Trophoblast cell (in vitro differentiated cells and primary cell): ENCODE measurements at regions not wholly inside any gene's neighbourhood (a gene's known extent, or its start where the extent isn't known, plus 50 kb on each side); places are given as distances from the start of the nearest gene placed in this dataset.

Experiments
- DNase-seq, 2 donors: peaks; one replicate each; pipeline ENCODE4 v3.0.0-alpha.2; 2016
- H2AFZ ChIP-seq: 2 replicates; pipeline ENCODE4 v1.6.1; 2013; ENCODE audit warnings: low read length, moderate library complexity, mild to moderate bottlenecking; ENCODE audit not compliant: insufficient read depth, poor library complexity
- H2AK5ac ChIP-seq: 2 replicates; pipeline ENCODE4 v1.6.1; 2013; ENCODE audit warnings: mild to moderate bottlenecking, low read length
- H2BK120ac ChIP-seq: 2 replicates; pipeline ENCODE4 v1.6.1; 2013; ENCODE audit warnings: low read length, mild to moderate bottlenecking, moderate library complexity; ENCODE audit not compliant: insufficient read depth, poor library complexity
- H2BK12ac ChIP-seq: 2 replicates; pipeline ENCODE4 v1.6.1; 2013; ENCODE audit warnings: mild to moderate bottlenecking, low read length, moderate library complexity
- H2BK5ac ChIP-seq: 2 replicates; pipeline ENCODE4 v1.6.1; 2013; ENCODE audit warnings: low read length, low read depth, moderate library complexity, mild to moderate bottlenecking; ENCODE audit not compliant: poor library complexity
- H3K14ac ChIP-seq: 2 replicates; pipeline ENCODE4 v1.6.1; 2013; ENCODE audit warnings: mild to moderate bottlenecking, low read length
- H3K18ac ChIP-seq: 2 replicates; pipeline ENCODE4 v1.6.1; 2013; ENCODE audit warnings: mild to moderate bottlenecking, low read length
- H3K23ac ChIP-seq: 2 replicates; pipeline ENCODE4 v1.6.1; 2013; ENCODE audit warnings: low read length
- H3K27ac ChIP-seq: 2 replicates; pipeline ENCODE4 v1.5.1; 2013; ENCODE audit warnings: low read depth, mild to moderate bottlenecking, inconsistent platforms, low read length, moderate library complexity
- H3K27me3 ChIP-seq: 2 replicates; pipeline ENCODE4 v1.6.1; 2013; ENCODE audit warnings: inconsistent platforms, mild to moderate bottlenecking, low read length, moderate library complexity; ENCODE audit not compliant: insufficient read depth
- H3K36me3 ChIP-seq, 2 experiments: 1 replicate in 1 of 2; 2 replicates in 1 of 2; pipeline ENCODE4 v1.6.1; 2013; ENCODE audit warnings: low read length in 2 of 2, mild to moderate bottlenecking in 2 of 2, moderate library complexity in 1 of 2; ENCODE audit not compliant: insufficient read depth in 2 of 2, control insufficient read depth in 1 of 2
- H3K4ac ChIP-seq: 2 replicates; pipeline ENCODE4 v1.6.1; 2013; ENCODE audit warnings: low read depth, mild to moderate bottlenecking, low read length, moderate library complexity
- H3K4me1 ChIP-seq, 2 experiments: 1 replicate in 1 of 2; 2 replicates in 1 of 2; pipeline ENCODE4 v1.6.1; 2013; ENCODE audit warnings: low read length in 2 of 2, mild to moderate bottlenecking in 2 of 2, moderate library complexity in 1 of 2; ENCODE audit not compliant: insufficient read depth in 2 of 2, control insufficient read depth in 1 of 2
- H3K4me2 ChIP-seq: 2 replicates; pipeline ENCODE4 v1.6.1; 2013; ENCODE audit warnings: inconsistent platforms, mild to moderate bottlenecking, low read length, moderate library complexity
- H3K4me3 ChIP-seq: 2 replicates; pipeline ENCODE4 v1.5.1; 2013; ENCODE audit warnings: mild to moderate bottlenecking, low read depth, low read length, inconsistent platforms
- H3K79me1 ChIP-seq: one replicate; pipeline ENCODE4 v1.6.1; 2013; ENCODE audit warnings: low read length
- H3K79me2 ChIP-seq: 2 replicates; pipeline ENCODE4 v1.6.1; 2013; ENCODE audit warnings: low read length, mild to moderate bottlenecking; ENCODE audit not compliant: control insufficient read depth, insufficient read depth, poor library complexity
- H3K9ac ChIP-seq: 2 replicates; pipeline ENCODE4 v1.6.1; 2013; ENCODE audit warnings: mild to moderate bottlenecking, low read length
- H3K9me3 ChIP-seq: 2 replicates; pipeline ENCODE4 v1.6.1; 2013; ENCODE audit warnings: low read depth, mild to moderate bottlenecking, control low read depth, inconsistent platforms, low read length; ENCODE audit not compliant: insufficient read depth
- H4K12ac ChIP-seq: 2 replicates; pipeline ENCODE4 v1.6.1; 2013; ENCODE audit warnings: low read depth, mild to moderate bottlenecking, low read length, moderate library complexity
- H4K8ac ChIP-seq: 2 replicates; pipeline ENCODE4 v1.6.1; 2013; ENCODE audit warnings: low read depth, mild to moderate bottlenecking, low read length, moderate library complexity
- H4K91ac ChIP-seq: one replicate; pipeline ENCODE4 v1.6.1; 2013; ENCODE audit warnings: low read depth, mild to moderate bottlenecking, low read length, moderate library complexity
- WGBS: extraction: QIAGEN DNeasy Blood & Tissue Kit; methylation state at CpG from one replicate; pipeline ENCODE4 v1.1.7; 2013; ENCODE audit warnings: missing lambda C conversion rate; ENCODE audit not compliant: insufficient read length, insufficient coverage; ENCODE audit errors: extremely low coverage; 5-methylcytosine and 5-hydroxymethylcytosine counted together

- H3K4ac ChIP-seq, result no peak overlapping the region
These were observed 113.4 kb downstream of the MATN1 start for GRCh38 chr1:30609999-30610345.

GRCh38 chr1:30609336-30609998 is 113.9 kb downstream of the MATN1 start:
- H3K4ac ChIP-seq, result no peak overlapping the region
- H4K91ac ChIP-seq, result no peak overlapping the region
- no peak overlapping the region for H2AK5ac ChIP-seq
- no peak overlapping the region for H4K12ac ChIP-seq
- no peaks in the 10 kb centered on the region for H3K27me3 ChIP-seq
- no peak overlapping the region for H2BK12ac ChIP-seq
- H3K4me3 ChIP-seq, result peak overlapping the region; percentile 9
- no peak overlapping the region for H3K14ac ChIP-seq
- no peak for DNase-seq
- H2BK5ac ChIP-seq, result no peak overlapping the region
- H4K8ac ChIP-seq, result no peak overlapping the region
- H3K4me1 ChIP-seq, result no peaks in the 10 kb centered on the region
- no peaks in the 10 kb centered on the region for H3K79me1 ChIP-seq
- whole genome bisulfite sequencing, result no CpG with 5 or more reads among the region's 9 CpGs
- H3K36me3 ChIP-seq, result no peaks in the 10 kb centered on the region
- no peak overlapping the region for H3K4me2 ChIP-seq
- H3K23ac ChIP-seq, result no peak overlapping the region
- H2BK120ac ChIP-seq, result no peak overlapping the region
- peaks cover 4% of the 10 kb centered on the region for H3K9me3 ChIP-seq
- H2AFZ ChIP-seq, result no peak overlapping the region
- no peak overlapping the region for H3K27ac ChIP-seq
- no peak overlapping the region for H3K9ac ChIP-seq
- no peaks in the 10 kb centered on the region for H3K79me2 ChIP-seq
- no peak overlapping the region for H3K18ac ChIP-seq

More at GRCh38 chr1:30609999-30610345, 113.4 kb downstream of the MATN1 start:
- Histone ChIP-seq H2AFZ (no peak overlapping the region), H4K12ac (no peak overlapping the region), H3K36me3 (no peaks in the 10 kb centered on the region), H3K79me1 (no peaks in the 10 kb centered on the region), H2AK5ac (no peak overlapping the region), H3K9me3 (peaks cover 4% of the 10 kb centered on the region), H3K9ac (no peak overlapping the region), H3K4me1 (no peaks in the 10 kb centered on the region), H2BK5ac (no peak overlapping the region), H3K79me2 (no peaks in the 10 kb centered on the region), H3K27me3 (no peaks in the 10 kb centered on the region), H4K8ac (no peak overlapping the region), H4K91ac (no peak overlapping the region), H3K23ac (no peak overlapping the region), H3K14ac (no peak overlapping the region), H3K18ac (no peak overlapping the region), H2BK12ac (no peak overlapping the region), H3K4me3 (no peak overlapping the region), H2BK120ac (no peak overlapping the region), H3K4me2 (no peak overlapping the region), H3K27ac (no peak overlapping the region)
- WGBS, result no CpG with 5 or more reads among the region's 1 CpG
- no peak for DNase-seq

GRCh38 chr1:30607723-30608122 is 115.7 kb downstream of the MATN1 start:
- H3K9ac ChIP-seq, result no peak overlapping the region
- H3K23ac ChIP-seq, result no peak overlapping the region
- no peak overlapping the region for H3K4ac ChIP-seq
- no peaks in the 10 kb centered on the region for H3K27me3 ChIP-seq
- no CpG with 5 or more reads among the region's 5 CpGs for WGBS
- no peaks in the 10 kb centered on the region for H3K4me1 ChIP-seq
- H3K79me2 ChIP-seq, result no peaks in the 10 kb centered on the region
- no peak overlapping the region for H3K27ac ChIP-seq
- H3K79me1 ChIP-seq, result no peaks in the 10 kb centered on the region
- H3K14ac ChIP-seq, result no peak overlapping the region
- H4K12ac ChIP-seq, result no peak overlapping the region
- no peak overlapping the region for H2AFZ ChIP-seq
- H3K4me3 ChIP-seq, result no peak overlapping the region
- H3K36me3 ChIP-seq, result no peaks in the 10 kb centered on the region
- no peak overlapping the region for H2BK120ac ChIP-seq
- H2BK5ac ChIP-seq, result no peak overlapping the region
- peaks cover 4% of the 10 kb centered on the region for H3K9me3 ChIP-seq
- H2BK12ac ChIP-seq, result no peak overlapping the region
- H4K8ac ChIP-seq, result no peak overlapping the region
- H2AK5ac ChIP-seq, result no peak overlapping the region
- H3K18ac ChIP-seq, result no peak overlapping the region
- no peak overlapping the region for H4K91ac ChIP-seq
- H3K4me2 ChIP-seq, result no peak overlapping the region
- no peak for DNase-seq

GRCh38 chr1:30606166-30606565 is 117.2 kb downstream of the MATN1 start:
- Histone ChIP-seq H2AFZ (no peak overlapping the region), H4K8ac (no peak overlapping the region), H3K4me3 (no peak overlapping the region), H3K4me1 (no peaks in the 10 kb centered on the region), H4K12ac (no peak overlapping the region), H2AK5ac (no peak overlapping the region), H3K36me3 (no peaks in the 10 kb centered on the region), H3K4me2 (no peak overlapping the region), H3K14ac (no peak overlapping the region), H3K79me1 (no peaks in the 10 kb centered on the region), H3K79me2 (no peaks in the 10 kb centered on the region), H2BK5ac (no peak overlapping the region), H4K91ac (no peak overlapping the region), H2BK120ac (no peak overlapping the region), H3K9ac (no peak overlapping the region), H2BK12ac (no peak overlapping the region), H3K27ac (no peak overlapping the region), H3K9me3 (peaks cover 4% of the 10 kb centered on the region), H3K27me3 (no peaks in the 10 kb centered on the region), H3K23ac (no peak overlapping the region), H3K4ac (no peak overlapping the region), H3K18ac (no peak overlapping the region)
- no peak for DNase-seq
- no CpG with 5 or more reads among the region's 6 CpGs for WGBS
